ENCODE measurements at regions not wholly inside any gene's neighbourhood (a gene's known extent, or its start where the extent isn't known, plus 50 kb on each side); places are given as distances from the start of the nearest gene placed in this dataset.

GRCh38 chr4:130203571-130203970, 1107.6 kb downstream of the C4orf33 start:
- Histone ChIP-seq H2AFZ (ENCODE audit: control insufficient read depth, low read depth, low read length) (no peak overlapping the region), H3K4me1 (ENCODE audit: control insufficient read depth, insufficient read depth, low read length) (no peaks in the 10 kb centered on the region), H3K9ac (ENCODE audit: control insufficient read depth, insufficient read depth, low read length) (no peak overlapping the region), H3K9me3 (replicated peaks; ENCODE audit: control insufficient read depth, insufficient read depth, low read length) (peaks cover 2% of the 10 kb centered on the region; the same call in 1 of the 3 replicates), H4K20me1 (ENCODE audit: control insufficient read depth, insufficient read depth) (no peaks in the 10 kb centered on the region), H3K4me2 (ENCODE audit: control insufficient read depth, insufficient read depth) (no peak overlapping the region), H3K36me3 (ENCODE audit: control insufficient read depth in 2 of 2, insufficient read depth in 2 of 2, low read length in 1 of 2) (no peaks in the 10 kb centered on the region), H3K27ac (ENCODE audit: control insufficient read depth, insufficient read depth) (no peak overlapping the region), H3K4me3 (no peak overlapping the region), H3K27me3 (replicated peaks in 1 of 2; ENCODE audit: control insufficient read depth in 2 of 2, insufficient read depth in 2 of 2, low read length in 1 of 2) (no peaks in the 10 kb centered on the region), H3K79me2 (ENCODE audit: control insufficient read depth, insufficient read depth, low read length) (no peaks in the 10 kb centered on the region)
- WGBS (ENCODE audit: insufficient coverage, insufficient replicate concordance, low lambda C conversion rate, missing lambda C conversion rate) = 2% methylated on average over 3 of the region's 3 CpGs
- no TSS peak for BruUV-seq (replicated peaks)
- TF ChIP-seq ZNF622 (IDR thresholded peaks at IDR 0.05) (no peak), MYB (IDR thresholded peaks at IDR 0.05; ENCODE audit: borderline replicate concordance, low read depth, low read length) (no peak), ATF2 (IDR thresholded peaks at IDR 0.05; ENCODE audit: low read length) (no peak), YY1 (IDR thresholded peaks at IDR 0.05; ENCODE audit: low read depth, low read length) (no peak), SP1 (IDR thresholded peaks at IDR 0.05; ENCODE audit: low read depth, low read length) (no peak), STAT3 (IDR thresholded peaks at IDR 0.05; ENCODE audit: low read depth, low read length) (no peak)
- TF ChIP-seq, protein P1, sequence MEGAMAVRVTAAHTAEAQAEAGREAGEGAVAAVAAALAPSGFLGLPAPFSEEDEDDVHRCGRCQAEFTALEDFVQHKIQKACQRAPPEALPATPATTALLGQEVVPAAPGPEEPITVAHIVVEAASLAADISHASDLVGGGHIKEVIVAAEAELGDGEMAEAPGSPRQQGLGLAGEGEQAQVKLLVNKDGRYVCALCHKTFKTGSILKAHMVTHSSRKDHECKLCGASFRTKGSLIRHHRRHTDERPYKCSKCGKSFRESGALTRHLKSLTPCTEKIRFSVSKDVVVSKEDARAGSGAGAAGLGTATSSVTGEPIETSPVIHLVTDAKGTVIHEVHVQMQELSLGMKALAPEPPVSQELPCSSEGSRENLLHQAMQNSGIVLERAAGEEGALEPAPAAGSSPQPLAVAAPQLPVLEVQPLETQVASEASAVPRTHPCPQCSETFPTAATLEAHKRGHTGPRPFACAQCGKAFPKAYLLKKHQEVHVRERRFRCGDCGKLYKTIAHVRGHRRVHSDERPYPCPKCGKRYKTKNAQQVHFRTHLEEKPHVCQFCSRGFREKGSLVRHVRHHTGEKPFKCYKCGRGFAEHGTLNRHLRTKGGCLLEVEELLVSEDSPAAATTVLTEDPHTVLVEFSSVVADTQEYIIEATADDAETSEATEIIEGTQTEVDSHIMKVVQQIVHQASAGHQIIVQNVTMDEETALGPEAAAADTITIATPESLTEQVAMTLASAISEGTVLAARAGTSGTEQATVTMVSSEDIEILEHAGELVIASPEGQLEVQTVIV (IDR thresholded peaks at IDR 0.05; ENCODE audit: borderline replicate concordance, partially characterized antibody) = no peak
- CTCF ChIA-PET = no interaction called here
- DNase-seq (ENCODE audit: low read depth, low spot score) = no peak
- SMC1A ChIA-PET (ENCODE audit: uncharacterized antibody, unreplicated experiment) = no interaction called here
- POLR2A ChIA-PET = no interaction called here
- intact Hi-C loops (cut with micrococcal nuclease; ENCODE audit: unreplicated experiment) = no loop called here
- ATAC-seq = no peak
- RAD21 ChIA-PET (ENCODE audit: unreplicated experiment) = no interaction called here
- no peak for FAIRE-seq
- in situ Hi-C loops (cut with MboI) = no loop called here

Data from GM12878 (cell line).